Gastrocnemius medialis (tissue), 4 donors: ENCODE measurements at regions not wholly inside any gene's neighbourhood (a gene's known extent, or its start where the extent isn't known, plus 50 kb on each side); places are given as distances from the start of the nearest gene placed in this dataset.

Experiments used
- POLR2A ChIP-seq, 2 donors: fragments of 450-650 bp; IDR thresholded peaks; one replicate each; pipeline ENCODE4 v1.6.1; 2017; ENCODE audit warnings: antibody characterized with exemption in 2 of 2, mild to moderate bottlenecking in 2 of 2, moderate library complexity in 2 of 2
- TF ChIP-seq, protein P1 (sequence below), 5 experiments: fragments of 450-650 bp in 3 of 5; fragments of 200-600 bp in 2 of 5; sonication (generic) in 2 of 5; IDR thresholded peaks in 4 of 5; conservative IDR thresholded peaks in 1 of 5; 1 replicate in 4 of 5; 2 replicates in 1 of 5; pipeline ENCODE4 v1.5.1; 2016 to 2019; ENCODE audit warnings: antibody characterized with exemption in 5 of 5, mild to moderate bottlenecking in 3 of 5, moderate library complexity in 3 of 5

DNA sequence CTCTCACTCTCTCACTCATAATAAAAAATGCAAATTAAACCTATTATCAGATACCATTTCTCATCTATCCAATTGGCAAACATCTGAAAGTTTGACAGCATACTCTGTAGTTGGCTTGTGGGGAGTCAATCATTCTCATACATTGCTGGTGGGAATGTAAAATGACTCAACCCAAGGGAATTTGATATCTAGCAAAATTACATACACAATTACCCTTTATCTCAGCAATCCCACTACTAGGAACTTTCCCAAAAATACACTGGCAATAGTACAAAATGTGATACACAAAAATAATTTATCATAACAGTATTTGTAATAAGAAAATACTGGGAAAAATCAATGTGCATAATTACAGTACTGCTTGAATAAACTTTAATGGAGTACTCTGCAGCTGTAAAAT, 731.3 kb downstream of the DTWD2 start:
- TF ChIP-seq, protein P1, sequence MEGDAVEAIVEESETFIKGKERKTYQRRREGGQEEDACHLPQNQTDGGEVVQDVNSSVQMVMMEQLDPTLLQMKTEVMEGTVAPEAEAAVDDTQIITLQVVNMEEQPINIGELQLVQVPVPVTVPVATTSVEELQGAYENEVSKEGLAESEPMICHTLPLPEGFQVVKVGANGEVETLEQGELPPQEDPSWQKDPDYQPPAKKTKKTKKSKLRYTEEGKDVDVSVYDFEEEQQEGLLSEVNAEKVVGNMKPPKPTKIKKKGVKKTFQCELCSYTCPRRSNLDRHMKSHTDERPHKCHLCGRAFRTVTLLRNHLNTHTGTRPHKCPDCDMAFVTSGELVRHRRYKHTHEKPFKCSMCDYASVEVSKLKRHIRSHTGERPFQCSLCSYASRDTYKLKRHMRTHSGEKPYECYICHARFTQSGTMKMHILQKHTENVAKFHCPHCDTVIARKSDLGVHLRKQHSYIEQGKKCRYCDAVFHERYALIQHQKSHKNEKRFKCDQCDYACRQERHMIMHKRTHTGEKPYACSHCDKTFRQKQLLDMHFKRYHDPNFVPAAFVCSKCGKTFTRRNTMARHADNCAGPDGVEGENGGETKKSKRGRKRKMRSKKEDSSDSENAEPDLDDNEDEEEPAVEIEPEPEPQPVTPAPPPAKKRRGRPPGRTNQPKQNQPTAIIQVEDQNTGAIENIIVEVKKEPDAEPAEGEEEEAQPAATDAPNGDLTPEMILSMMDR (IDR thresholded peaks at IDR 0.05 in 4 of 5, conservative IDR thresholded peaks at IDR 0.05 in 1 of 5), result no peak
- no peak for TF ChIP-seq POLR2A (IDR thresholded peaks at IDR 0.05)
